OCI-LY3 (cell line): ENCODE measurements at regions not wholly inside any gene's neighbourhood (a gene's known extent, or its start where the extent isn't known, plus 50 kb on each side); places are given as distances from the start of the nearest gene placed in this dataset.

Experiments used
- EZH2phosphoT487 ChIP-seq: fragments of 200-600 bp; shearing (Covaris generic); IDR thresholded peaks from 2 replicates; pipeline ENCODE4 v1.6.1; 2018; ENCODE audit warnings: antibody characterized with exemption, mixed run types, low read depth
- TF ChIP-seq, protein P1 (sequence below): fragments of 200-600, 300-600 bp; sonication (generic); IDR thresholded peaks from 2 replicates; pipeline ENCODE4 v1.5.1; 2014; ENCODE audit warnings: antibody characterized with exemption, low read length, low read depth

DNA sequence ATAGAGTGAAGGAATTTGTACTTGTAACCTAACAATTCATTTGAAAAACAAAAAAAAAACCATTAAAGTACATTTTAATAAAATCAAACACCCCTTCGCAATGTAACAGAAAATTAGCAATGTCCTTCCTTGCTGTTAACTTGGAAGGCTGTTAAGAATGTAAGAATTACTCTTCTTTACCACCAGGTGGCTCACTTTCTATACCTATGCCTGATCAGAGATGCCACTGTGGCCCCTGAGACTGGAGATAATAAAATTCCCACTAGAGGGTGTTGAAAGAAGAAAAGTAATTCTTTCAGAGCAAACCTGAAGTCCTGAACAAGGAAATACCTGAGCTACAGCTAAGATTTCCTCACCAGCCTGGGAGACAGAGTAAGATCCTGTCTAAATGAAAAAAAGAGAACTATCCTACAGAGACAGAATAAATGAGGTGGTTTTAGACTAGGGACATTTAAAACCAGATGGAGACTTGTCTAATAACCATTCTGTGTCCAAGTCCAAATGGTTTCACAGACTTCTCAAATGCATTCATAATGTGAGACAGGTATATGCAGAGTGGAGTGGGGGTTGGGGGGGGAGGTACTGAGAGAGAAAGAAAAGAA, 1089.3 kb downstream of the FAM181B start:
- TF ChIP-seq, protein P1, sequence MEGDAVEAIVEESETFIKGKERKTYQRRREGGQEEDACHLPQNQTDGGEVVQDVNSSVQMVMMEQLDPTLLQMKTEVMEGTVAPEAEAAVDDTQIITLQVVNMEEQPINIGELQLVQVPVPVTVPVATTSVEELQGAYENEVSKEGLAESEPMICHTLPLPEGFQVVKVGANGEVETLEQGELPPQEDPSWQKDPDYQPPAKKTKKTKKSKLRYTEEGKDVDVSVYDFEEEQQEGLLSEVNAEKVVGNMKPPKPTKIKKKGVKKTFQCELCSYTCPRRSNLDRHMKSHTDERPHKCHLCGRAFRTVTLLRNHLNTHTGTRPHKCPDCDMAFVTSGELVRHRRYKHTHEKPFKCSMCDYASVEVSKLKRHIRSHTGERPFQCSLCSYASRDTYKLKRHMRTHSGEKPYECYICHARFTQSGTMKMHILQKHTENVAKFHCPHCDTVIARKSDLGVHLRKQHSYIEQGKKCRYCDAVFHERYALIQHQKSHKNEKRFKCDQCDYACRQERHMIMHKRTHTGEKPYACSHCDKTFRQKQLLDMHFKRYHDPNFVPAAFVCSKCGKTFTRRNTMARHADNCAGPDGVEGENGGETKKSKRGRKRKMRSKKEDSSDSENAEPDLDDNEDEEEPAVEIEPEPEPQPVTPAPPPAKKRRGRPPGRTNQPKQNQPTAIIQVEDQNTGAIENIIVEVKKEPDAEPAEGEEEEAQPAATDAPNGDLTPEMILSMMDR, result peak; percentile 97
- no peak for TF ChIP-seq EZH2phosphoT487
